WTC11 (cell line): ENCODE measurements at regions not wholly inside any gene's neighbourhood (a gene's known extent, or its start where the extent isn't known, plus 50 kb on each side); places are given as distances from the start of the nearest gene placed in this dataset.

Source experiments
- ATF1 ChIP-seq: sonication (generic); formaldehyde crosslinking; IDR thresholded peaks from 2 replicates; pipeline ENCODE4 v1.8.1; 2023; ENCODE audit warnings: mild to moderate bottlenecking, moderate library complexity, missing genetic modification reagents
- CREM ChIP-seq: sonication (generic); formaldehyde crosslinking; IDR thresholded peaks from 2 replicates; pipeline ENCODE4 v1.8.1; 2022; ENCODE audit warnings: mild to moderate bottlenecking, missing genetic modification reagents, moderate library complexity
- ELF4 ChIP-seq: sonication (generic); formaldehyde crosslinking; IDR thresholded peaks from 2 replicates; pipeline ENCODE4 v1.8.1; 2022; ENCODE audit warnings: low read depth, mild to moderate bottlenecking, moderate library complexity, missing genetic modification reagents
- FOXP1 ChIP-seq: sonication (generic); formaldehyde crosslinking; IDR thresholded peaks from 2 replicates; pipeline ENCODE4 v1.8.0; 2022; ENCODE audit warnings: missing genetic modification reagents, mild to moderate bottlenecking, moderate library complexity, borderline replicate concordance
- SMAD4 ChIP-seq: sonication (generic); formaldehyde crosslinking; IDR thresholded peaks from 2 replicates; pipeline ENCODE4 v1.8.0; 2022; ENCODE audit warnings: mild to moderate bottlenecking, missing genetic modification reagents
- TF ChIP-seq, protein P1 (sequence below): sonication (generic); formaldehyde crosslinking; conservative IDR thresholded peaks from 2 replicates; pipeline ENCODE4 v1.8.1; 2022; ENCODE audit warnings: mild to moderate bottlenecking, missing genetic modification reagents
- TF ChIP-seq, protein P2 (sequence below): fragments of 200-600 bp; IDR thresholded peaks from 2 replicates; pipeline ENCODE4 v1.8.0; 2022; ENCODE audit warnings: antibody characterized with exemption
- TF ChIP-seq, protein P3 (sequence below): sonication (generic); formaldehyde crosslinking; IDR thresholded peaks from 2 replicates; pipeline ENCODE4 v1.8.1; 2023; ENCODE audit warnings: mild to moderate bottlenecking, missing genetic modification reagents, moderate library complexity

DNA sequence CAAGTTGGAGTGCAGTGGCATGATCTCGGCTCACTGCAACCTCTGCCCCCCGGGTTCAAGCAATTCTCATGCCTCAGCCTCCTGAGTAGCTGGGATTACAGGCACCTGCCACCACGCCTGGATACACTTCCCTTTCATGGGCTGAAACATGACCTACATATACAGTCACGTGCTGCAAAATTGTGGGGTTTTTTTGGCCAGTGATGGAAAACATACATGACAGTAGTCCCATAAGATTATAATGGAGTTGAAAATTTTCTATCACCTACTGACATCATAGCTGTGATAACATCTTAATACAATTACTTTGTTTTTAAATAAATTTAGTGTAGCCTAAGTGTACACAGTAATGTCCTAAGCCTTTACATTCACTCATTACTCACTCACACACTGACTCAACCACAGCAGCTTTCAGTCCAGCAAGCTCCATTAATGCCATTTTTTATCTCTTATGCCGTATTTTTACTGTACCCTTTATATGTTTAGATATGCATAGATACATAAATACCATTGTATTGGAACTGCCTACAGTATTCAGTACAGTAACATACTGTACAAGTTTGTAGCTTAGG lies 79.9 kb upstream of the TMEM196 start:
- TF ChIP-seq, protein P1, sequence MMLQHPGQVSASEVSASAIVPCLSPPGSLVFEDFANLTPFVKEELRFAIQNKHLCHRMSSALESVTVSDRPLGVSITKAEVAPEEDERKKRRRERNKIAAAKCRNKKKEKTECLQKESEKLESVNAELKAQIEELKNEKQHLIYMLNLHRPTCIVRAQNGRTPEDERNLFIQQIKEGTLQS (CRISPR knock-in tag), result no peak
- TF ChIP-seq ATF1 (CRISPR knock-in tag) (no peak), FOXP1 (CRISPR knock-in tag) (no peak), ELF4 (CRISPR knock-in tag) (no peak), SMAD4 (CRISPR knock-in tag) (no peak), CREM (CRISPR knock-in tag) (no peak)
- TF ChIP-seq, protein P2, sequence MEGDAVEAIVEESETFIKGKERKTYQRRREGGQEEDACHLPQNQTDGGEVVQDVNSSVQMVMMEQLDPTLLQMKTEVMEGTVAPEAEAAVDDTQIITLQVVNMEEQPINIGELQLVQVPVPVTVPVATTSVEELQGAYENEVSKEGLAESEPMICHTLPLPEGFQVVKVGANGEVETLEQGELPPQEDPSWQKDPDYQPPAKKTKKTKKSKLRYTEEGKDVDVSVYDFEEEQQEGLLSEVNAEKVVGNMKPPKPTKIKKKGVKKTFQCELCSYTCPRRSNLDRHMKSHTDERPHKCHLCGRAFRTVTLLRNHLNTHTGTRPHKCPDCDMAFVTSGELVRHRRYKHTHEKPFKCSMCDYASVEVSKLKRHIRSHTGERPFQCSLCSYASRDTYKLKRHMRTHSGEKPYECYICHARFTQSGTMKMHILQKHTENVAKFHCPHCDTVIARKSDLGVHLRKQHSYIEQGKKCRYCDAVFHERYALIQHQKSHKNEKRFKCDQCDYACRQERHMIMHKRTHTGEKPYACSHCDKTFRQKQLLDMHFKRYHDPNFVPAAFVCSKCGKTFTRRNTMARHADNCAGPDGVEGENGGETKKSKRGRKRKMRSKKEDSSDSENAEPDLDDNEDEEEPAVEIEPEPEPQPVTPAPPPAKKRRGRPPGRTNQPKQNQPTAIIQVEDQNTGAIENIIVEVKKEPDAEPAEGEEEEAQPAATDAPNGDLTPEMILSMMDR, result no peak
- TF ChIP-seq, protein P3, sequence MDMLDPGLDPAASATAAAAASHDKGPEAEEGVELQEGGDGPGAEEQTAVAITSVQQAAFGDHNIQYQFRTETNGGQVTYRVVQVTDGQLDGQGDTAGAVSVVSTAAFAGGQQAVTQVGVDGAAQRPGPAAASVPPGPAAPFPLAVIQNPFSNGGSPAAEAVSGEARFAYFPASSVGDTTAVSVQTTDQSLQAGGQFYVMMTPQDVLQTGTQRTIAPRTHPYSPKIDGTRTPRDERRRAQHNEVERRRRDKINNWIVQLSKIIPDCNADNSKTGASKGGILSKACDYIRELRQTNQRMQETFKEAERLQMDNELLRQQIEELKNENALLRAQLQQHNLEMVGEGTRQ (CRISPR knock-in tag), result no peak
